GM23338 (cell line): ENCODE measurements at regions not wholly inside any gene's neighbourhood (a gene's known extent, or its start where the extent isn't known, plus 50 kb on each side); places are given as distances from the start of the nearest gene placed in this dataset.

Experiments
- CREB1 ChIP-seq: fragments of 250-450 bp; sonication (Bioruptor Pico); IDR thresholded peaks from 2 replicates; pipeline ENCODE4 v1.5.0; 2020; ENCODE audit warnings: low read depth, mild to moderate bottlenecking, moderate library complexity
- NANOG ChIP-seq: IDR thresholded peaks from 2 replicates; pipeline ENCODE4 v1.6.1; 2016; ENCODE audit warnings: antibody characterized with exemption, borderline replicate concordance

GRCh38 chr3:161579395-161580126 is 83.0 kb downstream of the OTOL1 start:
- no peak for TF ChIP-seq CREB1
- no peak for TF ChIP-seq NANOG
